T-helper 17 cell (primary cell): ENCODE measurements at regions not wholly inside any gene's neighbourhood (a gene's known extent, or its start where the extent isn't known, plus 50 kb on each side); places are given as distances from the start of the nearest gene placed in this dataset.

Experiments
- ATAC-seq: fragments of 150-1000 bp; cut with Tn5 transposase; 2 replicates; pipeline ENCODE4 v1.10.0; 2021; ENCODE audit warnings: mild to moderate bottlenecking, moderate library complexity
- DNase-seq, 3 donors: peaks; one replicate each; pipeline versions ENCODE4 v3.0.0 to v3.0.0-alpha.2; 2020 to 2021
- H3K9me3 ChIP-seq: one replicate; pipeline ENCODE4 v1.7.0; 2013; ENCODE audit warnings: low read length, mild to moderate bottlenecking; ENCODE audit not compliant: control insufficient read depth, poor library complexity, severe bottlenecking
- H3K27ac Mint-ChIP-seq: one replicate; pipeline ENCODE4 v1.8.0; 2022; ENCODE audit warnings: mild to moderate bottlenecking, moderate library complexity, mixed read lengths
- H3K27me3 Mint-ChIP-seq: one replicate; pipeline ENCODE4 v1.8.0; 2022; ENCODE audit warnings: mixed read lengths
- H3K36me3 Mint-ChIP-seq: one replicate; pipeline ENCODE4 v1.8.0; 2022; ENCODE audit warnings: low read depth, mixed read lengths
- H3K4me1 Mint-ChIP-seq: one replicate; pipeline ENCODE4 v1.8.0; 2022; ENCODE audit warnings: mild to moderate bottlenecking, mixed read lengths
- H3K4me3 Mint-ChIP-seq: one replicate; pipeline ENCODE4 v1.8.0; 2022; ENCODE audit warnings: mild to moderate bottlenecking, moderate library complexity, mixed read lengths

- Mint-ChIP-seq H3K4me1 (no peaks in the 10 kb centered on the region), H3K27ac (no peak overlapping the region), H3K4me3 (no peak overlapping the region), H3K36me3 (peaks cover 2% of the 10 kb centered on the region), H3K27me3 (no peaks in the 10 kb centered on the region)
- DNase-seq (no peak), ATAC-seq (no peak)
- no peaks in the 10 kb centered on the region for H3K9me3 ChIP-seq
Measured at GRCh38 chr7:46135557-46135956, 214.5 kb upstream of the IGFBP3 start.

- no peaks in the 10 kb centered on the region for H3K27me3 Mint-ChIP-seq
- H3K4me3 Mint-ChIP-seq = no peak overlapping the region
- H3K36me3 Mint-ChIP-seq = peaks cover 2% of the 10 kb centered on the region
- DNase-seq = no peak
- ATAC-seq = no peak
- no peaks in the 10 kb centered on the region for H3K9me3 ChIP-seq
- H3K27ac Mint-ChIP-seq = no peak overlapping the region
- no peaks in the 10 kb centered on the region for H3K4me1 Mint-ChIP-seq
Measured at GRCh38 chr7:46134795-46135194, 213.7 kb upstream of the IGFBP3 start.

GRCh38 chr7:46134385-46134784, 213.3 kb upstream of the IGFBP3 start:
- Mint-ChIP-seq H3K27me3 (no peaks in the 10 kb centered on the region), H3K27ac (no peak overlapping the region), H3K36me3 (peaks cover 2% of the 10 kb centered on the region), H3K4me3 (no peak overlapping the region), H3K4me1 (no peaks in the 10 kb centered on the region)
- DNase-seq (no peak), ATAC-seq (no peak)
- H3K9me3 ChIP-seq = no peaks in the 10 kb centered on the region

GRCh38 chr7:46133751-46134150, 212.7 kb upstream of the IGFBP3 start:
- H3K36me3 Mint-ChIP-seq = peaks cover 2% of the 10 kb centered on the region
- no peak overlapping the region for H3K27ac Mint-ChIP-seq
- H3K27me3 Mint-ChIP-seq = no peaks in the 10 kb centered on the region
- ATAC-seq = no peak
- no peak overlapping the region for H3K4me3 Mint-ChIP-seq
- DNase-seq = no peak
- no peaks in the 10 kb centered on the region for H3K4me1 Mint-ChIP-seq
- no peaks in the 10 kb centered on the region for H3K9me3 ChIP-seq

DNA sequence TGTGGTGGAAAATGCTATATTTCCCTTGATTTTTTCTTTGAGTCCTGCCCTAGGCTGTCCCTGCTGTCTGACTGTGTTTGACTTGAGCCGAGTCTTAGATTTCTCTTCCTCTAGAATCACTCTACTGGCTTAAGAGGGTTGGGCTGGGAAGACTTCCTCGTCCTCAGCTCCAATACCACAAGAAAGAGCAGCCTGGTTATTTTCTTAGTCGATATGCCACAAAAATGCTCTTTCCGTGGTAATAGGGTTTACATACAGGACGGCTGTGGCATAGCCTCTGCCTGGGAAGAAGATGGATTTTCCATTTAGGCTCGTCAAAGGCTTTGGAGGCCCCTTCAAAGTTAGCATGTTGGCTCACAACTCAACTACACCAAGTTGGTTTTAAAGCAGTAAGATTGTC, 212.0 kb upstream of the IGFBP3 start:
- no peak for DNase-seq
- H3K9me3 ChIP-seq = no peaks in the 10 kb centered on the region
- H3K4me3 Mint-ChIP-seq = no peak overlapping the region
- no peaks in the 10 kb centered on the region for H3K4me1 Mint-ChIP-seq
- no peak for ATAC-seq
- no peak overlapping the region for H3K27ac Mint-ChIP-seq
- no peaks in the 10 kb centered on the region for H3K27me3 Mint-ChIP-seq
- H3K36me3 Mint-ChIP-seq = peaks cover 2% of the 10 kb centered on the region

DNA sequence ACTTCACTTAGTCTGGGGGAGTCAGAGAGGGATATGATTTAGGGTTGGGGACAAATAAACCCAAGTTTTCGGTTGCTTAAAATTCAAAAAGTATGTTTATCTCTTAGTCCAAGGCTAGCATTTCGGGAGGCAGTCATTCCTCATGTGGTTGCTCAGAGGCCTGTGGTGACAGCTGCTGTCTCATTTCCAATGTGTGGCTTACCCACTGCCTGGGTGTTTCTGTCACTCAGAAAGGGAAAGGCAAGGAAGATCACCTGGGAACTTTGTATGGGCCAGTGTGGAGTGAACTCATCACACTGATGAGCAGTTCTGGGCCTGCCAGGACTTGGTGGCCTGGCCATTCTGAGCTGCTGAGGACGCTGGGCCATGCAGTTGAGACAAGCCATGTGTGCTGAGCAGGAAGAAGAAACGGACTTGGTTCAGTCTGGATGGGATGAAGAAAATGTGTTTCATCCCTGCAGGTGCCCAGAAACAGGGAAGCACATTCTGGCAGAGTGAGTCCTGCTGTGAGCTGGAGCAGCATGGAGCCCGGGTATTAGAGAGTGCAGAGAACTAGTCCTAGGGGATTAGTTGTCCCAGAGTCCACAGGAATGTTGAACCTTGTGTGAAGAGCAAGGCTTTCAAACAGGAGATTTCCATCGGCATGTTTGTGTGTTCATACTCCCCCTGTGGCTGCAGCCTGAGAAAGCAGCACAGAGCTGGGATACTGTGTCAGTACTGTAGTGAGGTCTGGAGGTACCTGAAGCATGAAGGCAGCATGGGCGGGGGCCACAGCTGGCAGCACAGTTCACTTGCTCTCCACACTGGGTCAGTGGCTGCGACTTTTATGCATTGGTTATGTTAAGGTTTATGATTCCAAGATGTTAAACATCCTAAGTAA, 211.1 kb upstream of the IGFBP3 start:
- ATAC-seq (no peak), DNase-seq (no peak)
- no peaks in the 10 kb centered on the region for H3K9me3 ChIP-seq
- Mint-ChIP-seq H3K4me3 (no peak overlapping the region), H3K4me1 (no peaks in the 10 kb centered on the region), H3K27ac (no peak overlapping the region), H3K36me3 (peaks cover 2% of the 10 kb centered on the region), H3K27me3 (no peaks in the 10 kb centered on the region)

DNA sequence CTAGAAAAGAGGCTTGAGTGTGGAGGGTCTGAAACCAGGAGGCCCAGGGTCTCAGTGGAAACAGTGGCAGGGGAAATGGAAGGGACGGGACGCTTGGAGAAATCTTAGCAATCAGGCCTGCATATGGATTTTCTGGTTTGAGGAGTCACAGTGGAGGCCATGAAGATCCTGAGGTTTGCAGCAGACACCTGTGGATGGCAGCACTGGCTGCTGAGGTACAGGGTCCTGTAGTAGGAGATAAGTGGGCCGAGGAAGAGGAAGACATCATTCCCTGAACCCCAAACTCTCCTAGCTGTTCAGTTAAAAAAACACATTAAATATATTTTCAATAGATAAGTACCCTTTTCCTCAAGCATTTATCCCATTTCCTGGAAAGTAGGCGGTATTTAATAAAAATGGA, 208.8 kb upstream of the IGFBP3 start:
- Mint-ChIP-seq H3K27me3 (no peaks in the 10 kb centered on the region), H3K27ac (no peak overlapping the region), H3K4me3 (no peak overlapping the region), H3K4me1 (no peaks in the 10 kb centered on the region), H3K36me3 (peaks cover 2% of the 10 kb centered on the region)
- DNase-seq (no peak), ATAC-seq (no peak)
- H3K9me3 ChIP-seq = no peaks in the 10 kb centered on the region

GRCh38 chr7:46127814-46128213, 206.7 kb upstream of the IGFBP3 start:
- no peaks in the 10 kb centered on the region for H3K4me1 Mint-ChIP-seq
- DNase-seq (no peak), ATAC-seq (no peak)
- H3K27me3 Mint-ChIP-seq = no peaks in the 10 kb centered on the region
- no peak overlapping the region for H3K4me3 Mint-ChIP-seq
- no peak overlapping the region for H3K27ac Mint-ChIP-seq
- peaks cover 5% of the 10 kb centered on the region for H3K36me3 Mint-ChIP-seq
- no peaks in the 10 kb centered on the region for H3K9me3 ChIP-seq

DNA sequence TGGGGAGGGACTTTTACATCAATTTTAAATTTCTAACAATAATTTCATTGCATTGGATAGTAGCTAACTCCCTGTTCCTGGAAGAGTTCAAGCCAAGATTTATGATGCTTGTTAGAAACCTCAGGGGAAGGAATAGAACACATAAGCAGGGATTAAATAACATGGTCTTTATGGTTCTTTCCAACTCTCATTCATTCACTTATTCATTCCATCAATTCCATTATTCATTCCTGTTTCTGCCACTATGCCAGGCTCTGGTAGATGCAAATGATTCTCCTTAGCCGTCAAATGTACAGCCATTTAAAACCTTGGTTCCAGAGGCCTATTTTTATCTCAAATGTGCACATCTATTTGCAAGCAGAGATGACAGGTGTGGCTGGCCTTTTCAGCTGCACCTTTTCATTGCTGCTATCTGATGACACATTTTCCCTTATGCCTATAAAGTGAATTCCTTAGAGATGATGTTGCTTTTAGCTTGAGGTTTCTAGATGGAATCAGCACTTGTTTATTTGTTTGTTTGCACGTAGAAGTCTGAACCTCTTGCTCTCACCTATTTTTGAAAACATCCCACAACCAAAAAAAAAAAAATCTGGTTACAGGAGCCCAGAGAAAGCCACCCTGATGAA, 205.7 kb upstream of the IGFBP3 start:
- no peak for DNase-seq
- no peak overlapping the region for H3K27ac Mint-ChIP-seq
- no peak for ATAC-seq
- no peaks in the 10 kb centered on the region for H3K9me3 ChIP-seq
- no peaks in the 10 kb centered on the region for H3K4me1 Mint-ChIP-seq
- H3K36me3 Mint-ChIP-seq = peaks cover 2% of the 10 kb centered on the region
- no peak overlapping the region for H3K4me3 Mint-ChIP-seq
- H3K27me3 Mint-ChIP-seq = no peaks in the 10 kb centered on the region

DNA sequence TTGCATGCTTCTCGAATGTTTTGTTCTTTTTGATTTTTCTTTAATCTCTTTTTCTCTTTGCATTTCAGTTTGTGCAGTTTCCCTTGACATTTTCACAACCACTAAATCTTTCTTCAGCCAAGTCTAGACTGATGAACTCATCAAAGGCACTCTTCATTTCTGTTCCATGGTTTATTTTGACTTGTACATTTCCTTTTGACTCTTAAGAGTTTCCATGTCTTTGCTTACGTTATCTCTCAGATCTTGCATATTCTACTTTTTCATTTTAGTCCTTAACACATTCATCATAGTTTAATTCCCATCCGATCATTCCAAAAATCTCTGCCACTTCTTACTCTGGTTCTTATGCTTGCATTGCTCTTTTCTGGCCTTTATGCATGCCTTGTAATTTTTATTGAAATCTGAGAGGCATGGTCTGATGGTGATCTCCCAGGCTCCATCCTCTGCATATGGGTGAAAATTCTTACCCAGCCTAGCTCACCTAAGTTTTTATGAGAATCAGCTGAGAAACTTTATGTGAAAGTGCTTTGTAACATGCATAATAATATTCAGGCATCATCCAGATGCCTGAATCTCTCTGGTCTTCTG, 202.8 kb upstream of the IGFBP3 start:
- no peak overlapping the region for H3K4me3 Mint-ChIP-seq
- H3K27ac Mint-ChIP-seq = no peak overlapping the region
- H3K9me3 ChIP-seq = no peaks in the 10 kb centered on the region
- H3K4me1 Mint-ChIP-seq = no peaks in the 10 kb centered on the region
- no peaks in the 10 kb centered on the region for H3K27me3 Mint-ChIP-seq
- DNase-seq = no peak
- peaks cover 2% of the 10 kb centered on the region for H3K36me3 Mint-ChIP-seq
- ATAC-seq = no peak

GRCh38 chr7:46115410-46115809, 194.3 kb upstream of the IGFBP3 start:
- no peak overlapping the region for H3K4me3 Mint-ChIP-seq
- H3K27me3 Mint-ChIP-seq = no peaks in the 10 kb centered on the region
- no peaks in the 10 kb centered on the region for H3K36me3 Mint-ChIP-seq
- ATAC-seq (no peak), DNase-seq (no peak)
- H3K4me1 Mint-ChIP-seq = no peaks in the 10 kb centered on the region
- H3K9me3 ChIP-seq = no peaks in the 10 kb centered on the region
- no peak overlapping the region for H3K27ac Mint-ChIP-seq

DNA sequence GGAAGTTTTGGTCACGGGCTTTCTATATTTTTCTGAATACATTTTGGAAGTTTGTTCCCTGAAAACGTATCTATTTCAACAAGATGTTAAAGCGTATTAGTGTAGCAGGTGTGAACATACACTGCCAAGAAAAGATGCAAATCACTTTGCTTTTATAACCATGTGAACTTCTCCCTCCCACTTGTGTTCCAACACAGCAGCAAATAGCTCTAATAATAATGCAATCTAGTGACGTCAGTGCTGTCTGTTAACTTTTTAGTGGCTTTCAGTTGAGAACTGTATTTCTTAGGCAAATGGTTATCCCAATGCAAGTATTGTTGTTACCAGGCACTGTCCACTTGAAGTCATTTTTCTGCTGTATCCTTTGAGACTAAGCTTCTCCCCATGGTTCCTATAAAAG, 188.4 kb upstream of the IGFBP3 start:
- DNase-seq (no peak), ATAC-seq (no peak)
- no peaks in the 10 kb centered on the region for H3K4me1 Mint-ChIP-seq
- no peaks in the 10 kb centered on the region for H3K36me3 Mint-ChIP-seq
- no peak overlapping the region for H3K27ac Mint-ChIP-seq
- no peaks in the 10 kb centered on the region for H3K9me3 ChIP-seq
- no peak overlapping the region for H3K4me3 Mint-ChIP-seq
- H3K27me3 Mint-ChIP-seq = no peaks in the 10 kb centered on the region

DNA sequence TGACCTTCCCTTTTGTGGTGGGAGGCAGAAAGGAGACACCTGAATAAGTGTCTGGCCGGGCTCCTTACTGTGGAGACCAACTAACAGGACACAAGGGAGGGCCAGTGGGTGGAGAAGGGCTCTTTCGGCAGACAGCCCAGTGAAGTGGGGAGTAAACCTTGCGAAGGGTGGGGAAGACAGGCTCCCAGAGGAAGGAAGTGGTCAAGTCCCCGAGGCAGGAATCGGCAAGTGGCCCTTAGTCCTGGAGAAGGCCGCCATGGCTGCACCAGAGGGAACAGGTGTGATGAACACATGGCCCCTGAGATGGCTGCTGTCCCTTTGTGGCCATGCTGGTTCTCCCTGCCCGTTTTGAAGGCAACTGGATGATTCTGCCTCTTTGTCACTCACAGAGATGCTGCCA, 187.2 kb upstream of the IGFBP3 start:
- Mint-ChIP-seq H3K36me3 (no peaks in the 10 kb centered on the region), H3K4me1 (no peaks in the 10 kb centered on the region), H3K27ac (no peak overlapping the region), H3K27me3 (no peaks in the 10 kb centered on the region), H3K4me3 (no peak overlapping the region)
- ATAC-seq = no peak
- no peak for DNase-seq
- H3K9me3 ChIP-seq = no peaks in the 10 kb centered on the region
